ENCODE measurements at regions not wholly inside any gene's neighbourhood (a gene's known extent, or its start where the extent isn't known, plus 50 kb on each side); places are given as distances from the start of the nearest gene placed in this dataset.

- no peak overlapping the region for H2BK12ac ChIP-seq (ENCODE audit: low read length in 2 of 2)
- no peak overlapping the region for H3K23ac ChIP-seq (ENCODE audit: low read length in 2 of 2)
- H2BK5ac ChIP-seq (ENCODE audit: low read depth, low read length, poor library complexity, severe bottlenecking), result no peak overlapping the region
- H3K27me3 ChIP-seq (ENCODE audit: control insufficient read depth in 1 of 2, insufficient read depth in 1 of 2, low read length in 2 of 2), result no peaks in the 10 kb centered on the region
- H4K8ac ChIP-seq (ENCODE audit: low read length), result no peak overlapping the region
- no peak overlapping the region for H4K91ac ChIP-seq (ENCODE audit: low read length)
- no peak overlapping the region for H2AFZ ChIP-seq (ENCODE audit: low read depth, low read length)
- no peak overlapping the region for H2BK120ac ChIP-seq (ENCODE audit: low read depth, low read length)
- no peak overlapping the region for H3K27ac ChIP-seq (ENCODE audit: low read length, poor library complexity, severe bottlenecking)
- no peaks in the 10 kb centered on the region for H3K36me3 ChIP-seq (ENCODE audit: control insufficient read depth in 1 of 2, insufficient read depth in 2 of 2, low read depth in 1 of 2, low read length in 2 of 2)
- H3K4me2 ChIP-seq (ENCODE audit: low read length, poor library complexity, severe bottlenecking), result no peak overlapping the region
- H3K14ac ChIP-seq (ENCODE audit: low read length in 2 of 2), result no peak overlapping the region
- H3K4ac ChIP-seq (ENCODE audit: low read depth in 1 of 2, low read length in 2 of 2), result no peak overlapping the region
- H3K79me1 ChIP-seq (replicated peaks; ENCODE audit: low read length, poor library complexity, severe bottlenecking), result no peaks in the 10 kb centered on the region
- no peak overlapping the region for H3K18ac ChIP-seq (ENCODE audit: low read depth in 1 of 2, low read length in 2 of 2)
- DNase-seq, result no peak
- no peak overlapping the region for H2BK15ac ChIP-seq (ENCODE audit: low read depth, poor library complexity, severe bottlenecking)
- H3K4me1 ChIP-seq (ENCODE audit: control insufficient read depth, insufficient read depth, low read depth, low read length), result no peaks in the 10 kb centered on the region
- H2AK5ac ChIP-seq (ENCODE audit: low read length, severe bottlenecking), result no peak overlapping the region
- H3K4me3 ChIP-seq (ENCODE audit: insufficient read depth in 1 of 2, low read depth in 1 of 2, low read length in 2 of 2), result no peak overlapping the region
- H3K9ac ChIP-seq (ENCODE audit: low read length), result no peak overlapping the region
- peaks cover 5% of the 10 kb centered on the region for H3K9me3 ChIP-seq (ENCODE audit: control insufficient read depth, low read length)
Measured at GRCh38 chr7:156446990-156447389, 193.6 kb upstream of the RNF32 start.

- no peak overlapping the region for H3K4me3 ChIP-seq (ENCODE audit: insufficient read depth in 1 of 2, low read depth in 1 of 2, low read length in 2 of 2)
- no peak overlapping the region for H3K9ac ChIP-seq (ENCODE audit: low read length)
- H3K27me3 ChIP-seq (ENCODE audit: control insufficient read depth in 1 of 2, insufficient read depth in 1 of 2, low read length in 2 of 2), result no peaks in the 10 kb centered on the region
- H3K9me3 ChIP-seq (ENCODE audit: control insufficient read depth, low read length), result peaks cover 5% of the 10 kb centered on the region
- DNase-seq, result no peak
- H2BK15ac ChIP-seq (ENCODE audit: low read depth, poor library complexity, severe bottlenecking), result no peak overlapping the region
- H3K14ac ChIP-seq (ENCODE audit: low read length in 2 of 2), result no peak overlapping the region
- H3K4ac ChIP-seq (ENCODE audit: low read depth in 1 of 2, low read length in 2 of 2), result no peak overlapping the region
- no peak overlapping the region for H3K23ac ChIP-seq (ENCODE audit: low read length in 2 of 2)
- H2BK12ac ChIP-seq (ENCODE audit: low read length in 2 of 2), result no peak overlapping the region
- no peak overlapping the region for H3K27ac ChIP-seq (ENCODE audit: low read length, poor library complexity, severe bottlenecking)
- H3K4me2 ChIP-seq (ENCODE audit: low read length, poor library complexity, severe bottlenecking), result no peak overlapping the region
- H2AFZ ChIP-seq (ENCODE audit: low read depth, low read length), result no peak overlapping the region
- no peak overlapping the region for H3K18ac ChIP-seq (ENCODE audit: low read depth in 1 of 2, low read length in 2 of 2)
- no peaks in the 10 kb centered on the region for H3K36me3 ChIP-seq (ENCODE audit: control insufficient read depth in 1 of 2, insufficient read depth in 2 of 2, low read depth in 1 of 2, low read length in 2 of 2)
- WGBS, result 77% methylated on average over 16 of the region's 16 CpGs
- no peaks in the 10 kb centered on the region for H3K79me1 ChIP-seq (replicated peaks; ENCODE audit: low read length, poor library complexity, severe bottlenecking)
- no peak overlapping the region for H4K8ac ChIP-seq (ENCODE audit: low read length)
- H4K91ac ChIP-seq (ENCODE audit: low read length), result peak overlapping the region; percentile 20
- H2BK120ac ChIP-seq (ENCODE audit: low read depth, low read length), result no peak overlapping the region
- H2BK5ac ChIP-seq (ENCODE audit: low read depth, low read length, poor library complexity, severe bottlenecking), result no peak overlapping the region
- no peaks in the 10 kb centered on the region for H3K4me1 ChIP-seq (ENCODE audit: control insufficient read depth, insufficient read depth, low read depth, low read length)
- no peak overlapping the region for H2AK5ac ChIP-seq (ENCODE audit: low read length, severe bottlenecking)
Measured at GRCh38 chr7:156445997-156446761, 194.4 kb upstream of the RNF32 start.

- WGBS, result 51% methylated on average over 10 of the region's 10 CpGs
Measured at GRCh38 chr7:156442516-156442915, 198.1 kb upstream of the RNF32 start.

GRCh38 chr7:156440456-156440855 lies 200.1 kb upstream of the RNF32 start:
- Histone ChIP-seq H2BK5ac (ENCODE audit: low read depth, low read length, poor library complexity, severe bottlenecking) (no peak overlapping the region), H3K4me2 (ENCODE audit: low read length, poor library complexity, severe bottlenecking) (no peak overlapping the region), H3K9ac (ENCODE audit: low read length) (no peak overlapping the region), H4K91ac (ENCODE audit: low read length) (no peak overlapping the region), H3K4me3 (ENCODE audit: insufficient read depth in 1 of 2, low read depth in 1 of 2, low read length in 2 of 2) (no peak overlapping the region), H2BK12ac (ENCODE audit: low read length in 2 of 2) (no peak overlapping the region), H3K27ac (ENCODE audit: low read length, poor library complexity, severe bottlenecking) (no peak overlapping the region), H3K4me1 (ENCODE audit: control insufficient read depth, insufficient read depth, low read depth, low read length) (no peaks in the 10 kb centered on the region), H4K8ac (ENCODE audit: low read length) (no peak overlapping the region), H2BK15ac (ENCODE audit: low read depth, poor library complexity, severe bottlenecking) (no peak overlapping the region), H2AK5ac (ENCODE audit: low read length, severe bottlenecking) (no peak overlapping the region), H3K9me3 (ENCODE audit: control insufficient read depth, low read length) (no peaks in the 10 kb centered on the region), H2BK120ac (ENCODE audit: low read depth, low read length) (no peak overlapping the region), H3K27me3 (ENCODE audit: control insufficient read depth in 1 of 2, insufficient read depth in 1 of 2, low read length in 2 of 2) (no peaks in the 10 kb centered on the region), H3K18ac (ENCODE audit: low read depth in 1 of 2, low read length in 2 of 2) (no peak overlapping the region), H3K14ac (ENCODE audit: low read length in 2 of 2) (no peak overlapping the region), H3K36me3 (ENCODE audit: control insufficient read depth in 1 of 2, insufficient read depth in 2 of 2, low read depth in 1 of 2, low read length in 2 of 2) (no peaks in the 10 kb centered on the region), H2AFZ (ENCODE audit: low read depth, low read length) (no peak overlapping the region), H3K23ac (ENCODE audit: low read length in 2 of 2) (no peak overlapping the region), H3K4ac (ENCODE audit: low read depth in 1 of 2, low read length in 2 of 2) (no peak overlapping the region), H3K79me1 (replicated peaks; ENCODE audit: low read length, poor library complexity, severe bottlenecking) (no peaks in the 10 kb centered on the region)
- no peak for DNase-seq
- WGBS, result 89% methylated on average over 13 of the region's 13 CpGs

More at GRCh38 chr7:156442516-156442915, 198.1 kb upstream of the RNF32 start:
- Histone ChIP-seq H3K27me3 (ENCODE audit: control insufficient read depth in 1 of 2, insufficient read depth in 1 of 2, low read length in 2 of 2) (no peaks in the 10 kb centered on the region), H3K4me3 (ENCODE audit: insufficient read depth in 1 of 2, low read depth in 1 of 2, low read length in 2 of 2) (no peak overlapping the region), H2BK5ac (ENCODE audit: low read depth, low read length, poor library complexity, severe bottlenecking) (no peak overlapping the region), H3K27ac (ENCODE audit: low read length, poor library complexity, severe bottlenecking) (no peak overlapping the region), H3K79me1 (replicated peaks; ENCODE audit: low read length, poor library complexity, severe bottlenecking) (no peaks in the 10 kb centered on the region), H2AK5ac (ENCODE audit: low read length, severe bottlenecking) (no peak overlapping the region), H3K18ac (ENCODE audit: low read depth in 1 of 2, low read length in 2 of 2) (no peak overlapping the region), H2BK120ac (ENCODE audit: low read depth, low read length) (no peak overlapping the region), H2BK15ac (ENCODE audit: low read depth, poor library complexity, severe bottlenecking) (no peak overlapping the region), H3K9ac (ENCODE audit: low read length) (no peak overlapping the region), H4K91ac (ENCODE audit: low read length) (no peak overlapping the region), H3K36me3 (ENCODE audit: control insufficient read depth in 1 of 2, insufficient read depth in 2 of 2, low read depth in 1 of 2, low read length in 2 of 2) (no peaks in the 10 kb centered on the region), H2BK12ac (ENCODE audit: low read length in 2 of 2) (no peak overlapping the region), H3K9me3 (ENCODE audit: control insufficient read depth, low read length) (no peaks in the 10 kb centered on the region), H3K4me1 (ENCODE audit: control insufficient read depth, insufficient read depth, low read depth, low read length) (no peaks in the 10 kb centered on the region), H3K4ac (ENCODE audit: low read depth in 1 of 2, low read length in 2 of 2) (no peak overlapping the region), H3K14ac (ENCODE audit: low read length in 2 of 2) (no peak overlapping the region), H3K23ac (ENCODE audit: low read length in 2 of 2) (no peak overlapping the region), H4K8ac (ENCODE audit: low read length) (no peak overlapping the region), H2AFZ (ENCODE audit: low read depth, low read length) (no peak overlapping the region), H3K4me2 (ENCODE audit: low read length, poor library complexity, severe bottlenecking) (no peak overlapping the region)
- DNase-seq, result no peak

Measured in mesenchymal stem cell (in vitro differentiated cells and primary cell).